ENCODE measurements at regions not wholly inside any gene's neighbourhood (a gene's known extent, or its start where the extent isn't known, plus 50 kb on each side); places are given as distances from the start of the nearest gene placed in this dataset.

DNA sequence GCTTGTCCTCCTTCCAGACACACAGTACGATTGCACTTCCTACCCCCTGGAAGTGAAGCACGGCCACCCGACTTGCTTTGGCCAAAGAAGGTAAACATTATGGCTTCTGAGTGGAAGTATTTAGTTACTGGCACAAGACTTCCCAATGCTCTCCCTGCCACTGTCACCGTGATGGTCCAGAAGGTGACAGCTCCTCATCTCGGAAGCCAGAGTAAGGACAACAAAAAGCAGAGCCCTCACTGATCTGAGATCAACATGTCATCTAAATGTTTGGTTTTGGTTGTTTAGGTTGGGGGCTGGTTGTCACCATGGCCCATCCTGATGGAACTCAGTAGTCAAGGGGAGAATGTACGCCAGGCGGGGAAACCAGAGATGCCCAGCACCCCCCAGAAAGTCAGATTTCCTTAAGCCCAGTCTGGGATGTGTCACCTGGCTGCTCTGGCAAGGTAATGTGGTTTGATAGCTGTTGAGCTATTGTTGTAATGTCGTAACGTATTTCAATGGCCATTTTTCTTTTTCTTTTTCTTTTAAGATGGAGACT, 170.1 kb upstream of the ZNF536 start:
- DNase-seq (no peak), ATAC-seq (ENCODE audit: insufficient read depth, low FRiP score) (no peak)
- TF ChIP-seq, protein P1, sequence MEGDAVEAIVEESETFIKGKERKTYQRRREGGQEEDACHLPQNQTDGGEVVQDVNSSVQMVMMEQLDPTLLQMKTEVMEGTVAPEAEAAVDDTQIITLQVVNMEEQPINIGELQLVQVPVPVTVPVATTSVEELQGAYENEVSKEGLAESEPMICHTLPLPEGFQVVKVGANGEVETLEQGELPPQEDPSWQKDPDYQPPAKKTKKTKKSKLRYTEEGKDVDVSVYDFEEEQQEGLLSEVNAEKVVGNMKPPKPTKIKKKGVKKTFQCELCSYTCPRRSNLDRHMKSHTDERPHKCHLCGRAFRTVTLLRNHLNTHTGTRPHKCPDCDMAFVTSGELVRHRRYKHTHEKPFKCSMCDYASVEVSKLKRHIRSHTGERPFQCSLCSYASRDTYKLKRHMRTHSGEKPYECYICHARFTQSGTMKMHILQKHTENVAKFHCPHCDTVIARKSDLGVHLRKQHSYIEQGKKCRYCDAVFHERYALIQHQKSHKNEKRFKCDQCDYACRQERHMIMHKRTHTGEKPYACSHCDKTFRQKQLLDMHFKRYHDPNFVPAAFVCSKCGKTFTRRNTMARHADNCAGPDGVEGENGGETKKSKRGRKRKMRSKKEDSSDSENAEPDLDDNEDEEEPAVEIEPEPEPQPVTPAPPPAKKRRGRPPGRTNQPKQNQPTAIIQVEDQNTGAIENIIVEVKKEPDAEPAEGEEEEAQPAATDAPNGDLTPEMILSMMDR (IDR thresholded peaks at IDR 0.05; ENCODE audit: control extremely low read depth, extremely low read depth) = no peak
- Histone ChIP-seq H3K9ac (ENCODE audit: insufficient read depth in 1 of 2, low read length in 2 of 2) (no peak overlapping the region), H3K4me1 (ENCODE audit: control insufficient read depth in 5 of 5, insufficient read depth in 5 of 5, low read length in 5 of 5) (no peaks in the 10 kb centered on the region), H3K4me3 (no peak overlapping the region), H3K9me3 (ENCODE audit: control insufficient read depth in 4 of 4, insufficient read depth in 3 of 4, low read length in 3 of 4) (peaks cover 0 to 4% (median under 1%) of the 10 kb centered on the region in 4 donors), H3K27ac (ENCODE audit: low read depth in 1 of 2, low read length in 1 of 2) (no peak overlapping the region), H3K27me3 (ENCODE audit: control insufficient read depth in 3 of 3, insufficient read depth in 3 of 3, low read length in 2 of 3) (no peaks in the 10 kb centered on the region), H3K36me3 (ENCODE audit: control insufficient read depth in 4 of 4, insufficient read depth in 4 of 4, low read length in 4 of 4) (no peaks in the 10 kb centered on the region)
- WGBS, 2 donors = 81 to 89% methylated on average over 9 of the region's 9 CpGs

DNA sequence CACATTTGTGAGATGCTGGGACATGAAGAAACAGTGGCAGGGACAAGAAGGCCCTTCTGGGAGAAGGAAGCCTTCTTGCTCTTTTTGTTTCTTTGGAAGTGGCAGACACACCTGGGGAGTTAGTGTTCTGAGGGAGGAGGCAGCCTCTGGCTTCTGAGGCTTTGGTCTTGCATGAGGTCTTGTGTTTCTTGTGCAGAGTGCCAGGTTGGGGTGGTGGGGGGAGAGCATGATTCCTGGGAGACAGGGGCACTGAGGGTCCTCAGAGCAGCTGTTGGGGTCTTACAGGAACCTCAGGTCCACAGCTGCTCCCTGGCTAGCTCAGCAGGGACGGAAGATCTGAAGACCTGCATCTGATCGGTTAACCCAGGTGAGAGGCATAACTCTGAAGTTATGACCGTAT, 167.5 kb upstream of the ZNF536 start:
- TF ChIP-seq, protein P1 (IDR thresholded peaks at IDR 0.05; ENCODE audit: control extremely low read depth, extremely low read depth) = no peak
- no peak overlapping the region for H3K27ac ChIP-seq (ENCODE audit: low read depth in 1 of 2, low read length in 1 of 2)
- H3K27me3 ChIP-seq (ENCODE audit: control insufficient read depth in 3 of 3, insufficient read depth in 3 of 3, low read length in 2 of 3) = no peaks in the 10 kb centered on the region
- DNase-seq = no peak
- H3K9ac ChIP-seq (ENCODE audit: insufficient read depth in 1 of 2, low read length in 2 of 2) = no peak overlapping the region
- no peak for ATAC-seq (ENCODE audit: insufficient read depth, low FRiP score)
- H3K9me3 ChIP-seq (ENCODE audit: control insufficient read depth in 4 of 4, insufficient read depth in 3 of 4, low read length in 3 of 4) = peaks cover 0 to 3% (median 0%) of the 10 kb centered on the region in 4 donors
- 85 to 89% methylated on average over 3 of the region's 3 CpGs for WGBS, 2 donors
- no peaks in the 10 kb centered on the region for H3K36me3 ChIP-seq (ENCODE audit: control insufficient read depth in 4 of 4, insufficient read depth in 4 of 4, low read length in 4 of 4)
- no peak overlapping the region for H3K4me3 ChIP-seq
- no peaks in the 10 kb centered on the region for H3K4me1 ChIP-seq (ENCODE audit: control insufficient read depth in 5 of 5, insufficient read depth in 5 of 5, low read length in 5 of 5)

DNA sequence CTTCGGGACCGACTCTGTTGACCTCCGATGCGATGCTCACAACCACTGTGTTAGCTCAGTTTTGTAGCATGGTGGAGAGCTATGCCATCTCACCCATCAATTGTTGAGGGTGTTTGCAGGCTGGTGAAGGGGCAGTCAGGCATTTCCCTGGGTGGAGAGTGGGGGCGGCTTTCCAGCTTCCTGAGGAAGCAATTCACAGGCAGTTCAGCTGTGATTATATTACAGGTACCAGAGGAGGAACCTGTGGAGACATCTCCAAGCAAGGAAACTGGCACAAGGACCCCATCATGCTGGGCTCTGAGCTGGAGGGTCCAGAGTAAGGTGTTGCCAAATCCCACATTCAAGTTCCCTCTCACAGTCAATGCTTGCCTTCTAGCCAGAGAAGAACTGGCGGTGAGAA, 166.0 kb upstream of the ZNF536 start:
- no peak for ATAC-seq (ENCODE audit: insufficient read depth, low FRiP score)
- H3K27me3 ChIP-seq (ENCODE audit: control insufficient read depth in 3 of 3, insufficient read depth in 3 of 3, low read length in 2 of 3) = peaks cover 0 to 3% (median 0%) of the 10 kb centered on the region in 3 donors

More for the DNA sequence above, 166.0 kb upstream of the ZNF536 start:
- Histone ChIP-seq H3K9me3 (ENCODE audit: control insufficient read depth in 4 of 4, insufficient read depth in 3 of 4, low read length in 3 of 4) (peaks cover 0 to 8% (median 0%) of the 10 kb centered on the region in 4 donors), H3K36me3 (ENCODE audit: control insufficient read depth in 4 of 4, insufficient read depth in 4 of 4, low read length in 4 of 4) (no peaks in the 10 kb centered on the region), H3K4me3 (no peak overlapping the region), H3K4me1 (ENCODE audit: control insufficient read depth in 5 of 5, insufficient read depth in 5 of 5, low read length in 5 of 5) (no peaks in the 10 kb centered on the region), H3K9ac (ENCODE audit: insufficient read depth in 1 of 2, low read length in 2 of 2) (no peak overlapping the region), H3K27ac (ENCODE audit: low read depth in 1 of 2, low read length in 1 of 2) (no peak overlapping the region)
- TF ChIP-seq, protein P1 (IDR thresholded peaks at IDR 0.05; ENCODE audit: control extremely low read depth, extremely low read depth) = no peak
- WGBS, 2 donors = 83 to 88% methylated on average over 6 of the region's 6 CpGs
- DNase-seq = no peak
